ENCODE measurements at regions not wholly inside any gene's neighbourhood (a gene's known extent, or its start where the extent isn't known, plus 50 kb on each side); places are given as distances from the start of the nearest gene placed in this dataset.

DNA sequence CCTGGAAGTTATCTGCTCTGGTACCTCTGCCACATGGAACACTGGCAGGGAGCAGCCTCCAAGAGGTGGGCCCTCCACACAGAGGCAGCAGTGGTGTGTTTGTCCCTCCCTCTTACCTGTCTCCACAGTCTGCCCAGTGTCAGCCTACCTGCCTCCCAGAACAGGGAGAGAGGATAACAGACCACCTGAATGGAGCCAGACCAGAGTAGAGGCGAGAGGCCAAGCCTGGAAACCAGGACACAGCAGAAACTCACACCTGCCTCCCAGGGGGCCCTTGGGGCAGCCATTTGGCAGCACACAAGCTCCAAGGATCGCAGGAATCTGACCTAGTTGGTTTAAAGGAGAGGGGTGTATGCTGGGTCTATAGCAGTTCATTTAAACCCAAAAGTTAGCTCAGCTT is 100.2 kb upstream of the ZNF366 start:
- TF ChIP-seq, protein P1, sequence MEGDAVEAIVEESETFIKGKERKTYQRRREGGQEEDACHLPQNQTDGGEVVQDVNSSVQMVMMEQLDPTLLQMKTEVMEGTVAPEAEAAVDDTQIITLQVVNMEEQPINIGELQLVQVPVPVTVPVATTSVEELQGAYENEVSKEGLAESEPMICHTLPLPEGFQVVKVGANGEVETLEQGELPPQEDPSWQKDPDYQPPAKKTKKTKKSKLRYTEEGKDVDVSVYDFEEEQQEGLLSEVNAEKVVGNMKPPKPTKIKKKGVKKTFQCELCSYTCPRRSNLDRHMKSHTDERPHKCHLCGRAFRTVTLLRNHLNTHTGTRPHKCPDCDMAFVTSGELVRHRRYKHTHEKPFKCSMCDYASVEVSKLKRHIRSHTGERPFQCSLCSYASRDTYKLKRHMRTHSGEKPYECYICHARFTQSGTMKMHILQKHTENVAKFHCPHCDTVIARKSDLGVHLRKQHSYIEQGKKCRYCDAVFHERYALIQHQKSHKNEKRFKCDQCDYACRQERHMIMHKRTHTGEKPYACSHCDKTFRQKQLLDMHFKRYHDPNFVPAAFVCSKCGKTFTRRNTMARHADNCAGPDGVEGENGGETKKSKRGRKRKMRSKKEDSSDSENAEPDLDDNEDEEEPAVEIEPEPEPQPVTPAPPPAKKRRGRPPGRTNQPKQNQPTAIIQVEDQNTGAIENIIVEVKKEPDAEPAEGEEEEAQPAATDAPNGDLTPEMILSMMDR (conservative IDR thresholded peaks at IDR 0.05; ENCODE audit: low read depth, low read length), result no peak
- H2AFZ ChIP-seq (ENCODE audit: low read depth), result no peak overlapping the region

DNA sequence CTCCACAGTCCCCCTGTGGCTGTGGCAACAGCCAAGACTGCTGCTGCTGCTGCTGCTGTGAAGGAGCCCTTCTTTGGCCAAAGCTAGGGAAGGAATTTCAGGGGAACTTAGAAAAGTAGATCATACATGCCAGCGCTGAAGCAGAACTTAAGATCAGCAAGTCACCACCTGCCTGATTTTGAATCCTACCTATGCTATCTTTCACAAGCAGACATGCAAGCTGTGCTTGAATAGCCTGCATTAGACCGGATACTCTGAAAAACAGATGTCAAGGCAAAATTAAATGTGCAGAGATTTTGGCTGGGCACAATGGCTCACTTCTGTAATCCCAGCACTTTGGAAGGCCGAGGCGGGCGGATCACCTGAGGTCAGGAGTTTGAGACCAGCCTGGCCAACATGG is 99.3 kb upstream of the ZNF366 start:
- Histone ChIP-seq H4K20me1 (ENCODE audit: insufficient read depth) (no peaks in the 10 kb centered on the region), H3K4me3 (IDR thresholded peaks at IDR 0.05; ENCODE audit: insufficient read depth, low read depth, low read length) (no peak overlapping the region), H3K79me2 (ENCODE audit: insufficient read depth, low read depth) (no peaks in the 10 kb centered on the region), H3K4me1 (ENCODE audit: low read depth, poor library complexity, severe bottlenecking) (no peaks in the 10 kb centered on the region), H3K27me3 (ENCODE audit: insufficient read depth, low read depth) (no peaks in the 10 kb centered on the region), H3K36me3 (ENCODE audit: insufficient read depth) (no peaks in the 10 kb centered on the region), H3K4me2 (no peak overlapping the region), H3K27ac (no peak overlapping the region), H3K9ac (no peak overlapping the region), H2AFZ (ENCODE audit: low read depth) (no peak overlapping the region)
- TF ChIP-seq, protein P1 (conservative IDR thresholded peaks at IDR 0.05; ENCODE audit: low read depth, low read length), result no peak

More for the DNA sequence above, 100.2 kb upstream of the ZNF366 start:
- Histone ChIP-seq H3K79me2 (ENCODE audit: insufficient read depth, low read depth) (no peaks in the 10 kb centered on the region), H3K4me2 (no peak overlapping the region), H3K36me3 (ENCODE audit: insufficient read depth) (no peaks in the 10 kb centered on the region), H4K20me1 (ENCODE audit: insufficient read depth) (no peaks in the 10 kb centered on the region), H3K9ac (no peak overlapping the region), H3K4me3 (IDR thresholded peaks at IDR 0.05; ENCODE audit: insufficient read depth, low read depth, low read length) (no peak overlapping the region), H3K27me3 (ENCODE audit: insufficient read depth, low read depth) (no peaks in the 10 kb centered on the region), H3K4me1 (ENCODE audit: low read depth, poor library complexity, severe bottlenecking) (no peaks in the 10 kb centered on the region), H3K27ac (no peak overlapping the region)

DNA sequence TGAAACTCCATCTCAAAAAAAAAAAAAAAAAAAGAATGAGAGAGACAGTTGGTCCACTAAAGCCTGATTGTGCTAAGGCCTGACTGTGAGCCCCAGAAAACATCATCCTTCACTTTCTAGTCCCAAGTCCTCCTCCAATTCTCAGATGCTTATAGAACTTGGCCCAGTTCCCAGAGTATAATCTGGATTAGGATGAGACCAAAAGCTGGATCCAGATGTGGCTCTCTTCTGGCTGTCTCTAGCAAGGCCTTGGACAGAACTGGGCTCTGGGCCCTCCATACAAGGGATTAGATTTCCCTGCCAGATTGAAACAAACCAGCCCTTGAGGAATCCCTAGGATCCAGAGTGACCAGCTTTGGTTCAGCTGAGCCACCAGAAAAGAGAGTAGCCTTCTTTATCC is 98.4 kb upstream of the ZNF366 start:
- Histone ChIP-seq H3K27me3 (ENCODE audit: insufficient read depth, low read depth) (no peaks in the 10 kb centered on the region), H2AFZ (ENCODE audit: low read depth) (no peak overlapping the region), H3K79me2 (ENCODE audit: insufficient read depth, low read depth) (no peaks in the 10 kb centered on the region), H3K4me2 (no peak overlapping the region), H3K4me3 (IDR thresholded peaks at IDR 0.05; ENCODE audit: insufficient read depth, low read depth, low read length) (no peak overlapping the region), H4K20me1 (ENCODE audit: insufficient read depth) (no peaks in the 10 kb centered on the region), H3K36me3 (ENCODE audit: insufficient read depth) (no peaks in the 10 kb centered on the region), H3K4me1 (ENCODE audit: low read depth, poor library complexity, severe bottlenecking) (no peaks in the 10 kb centered on the region), H3K27ac (no peak overlapping the region), H3K9ac (no peak overlapping the region)
- TF ChIP-seq, protein P1 (conservative IDR thresholded peaks at IDR 0.05; ENCODE audit: low read depth, low read length), result no peak

DNA sequence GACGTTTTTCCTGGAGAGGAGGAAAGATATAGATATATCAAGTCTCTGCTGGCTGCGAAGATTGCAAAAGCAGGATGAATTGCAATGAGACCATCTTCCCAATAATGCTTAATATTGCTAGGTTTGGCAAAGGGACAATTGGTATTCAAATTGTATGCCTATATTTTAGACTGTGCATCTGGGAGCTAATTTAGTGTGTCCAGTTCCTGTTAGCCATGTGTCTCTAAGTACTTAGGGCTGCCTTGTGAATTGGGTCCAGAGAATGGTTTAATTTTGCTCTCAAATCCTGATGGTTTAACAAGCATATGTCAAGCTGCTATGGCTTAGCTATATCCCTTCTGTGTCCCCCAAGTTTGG is 97.6 kb upstream of the ZNF366 start:
- H3K27me3 ChIP-seq (ENCODE audit: insufficient read depth, low read depth), result no peaks in the 10 kb centered on the region
- no peaks in the 10 kb centered on the region for H3K4me1 ChIP-seq (ENCODE audit: low read depth, poor library complexity, severe bottlenecking)
- H2AFZ ChIP-seq (ENCODE audit: low read depth), result no peak overlapping the region
- H3K4me2 ChIP-seq, result no peak overlapping the region
- H3K4me3 ChIP-seq (IDR thresholded peaks at IDR 0.05; ENCODE audit: insufficient read depth, low read depth, low read length), result no peak overlapping the region
- no peaks in the 10 kb centered on the region for H3K36me3 ChIP-seq (ENCODE audit: insufficient read depth)
- TF ChIP-seq, protein P1 (conservative IDR thresholded peaks at IDR 0.05; ENCODE audit: low read depth, low read length), result no peak
- H3K27ac ChIP-seq, result no peak overlapping the region
- no peaks in the 10 kb centered on the region for H4K20me1 ChIP-seq (ENCODE audit: insufficient read depth)
- no peak overlapping the region for H3K9ac ChIP-seq
- H3K79me2 ChIP-seq (ENCODE audit: insufficient read depth, low read depth), result no peaks in the 10 kb centered on the region
